ENCODE measurements at regions not wholly inside any gene's neighbourhood (a gene's known extent, or its start where the extent isn't known, plus 50 kb on each side); places are given as distances from the start of the nearest gene placed in this dataset.

DNA sequence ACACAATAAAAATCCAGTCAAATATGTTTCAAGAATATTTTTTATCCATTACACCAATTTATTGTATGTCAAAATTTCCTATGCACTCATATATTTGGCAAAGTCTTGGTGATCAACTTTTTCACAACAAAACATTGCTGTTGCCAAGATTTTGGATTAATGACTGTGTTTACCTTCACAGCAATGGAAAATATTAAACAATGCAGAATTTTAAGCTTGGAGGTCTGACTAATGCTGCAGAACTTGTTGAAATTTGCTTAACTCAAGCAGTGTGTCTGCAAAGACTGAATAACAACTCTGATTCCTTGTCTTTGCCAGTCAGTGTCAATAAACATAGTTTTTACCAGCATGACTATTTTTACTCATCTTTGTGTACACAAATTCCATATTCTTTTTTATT lies 336.4 kb downstream of the CCER1 start:
- H3K27ac Mint-ChIP-seq, result no peak overlapping the region
- no peak for DNase-seq (ENCODE audit: extremely low spot score, unreplicated experiment)
- H3K27me3 Mint-ChIP-seq, result no peaks in the 10 kb centered on the region
- H3K4me3 Mint-ChIP-seq, result no peak overlapping the region
- TF ChIP-seq CTCF (conservative IDR thresholded peaks at IDR 0.05), result no peak
- peaks cover 5% of the 10 kb centered on the region for H3K4me1 Mint-ChIP-seq (ENCODE audit: unreplicated experiment)
- H3K36me3 Mint-ChIP-seq, result no peaks in the 10 kb centered on the region
- no peaks in the 10 kb centered on the region for H3K9me3 Mint-ChIP-seq

- Mint-ChIP-seq H3K4me1 (ENCODE audit: unreplicated experiment) (no peaks in the 10 kb centered on the region), H3K9me3 (no peaks in the 10 kb centered on the region), H3K36me3 (no peaks in the 10 kb centered on the region), H3K27me3 (no peaks in the 10 kb centered on the region), H3K4me3 (no peak overlapping the region), H3K27ac (no peak overlapping the region)
- no peak for TF ChIP-seq CTCF (conservative IDR thresholded peaks at IDR 0.05)
- DNase-seq (ENCODE audit: extremely low spot score, unreplicated experiment), result no peak
Observed at GRCh38 chr12:90611891-90612290, 343.1 kb downstream of the CCER1 start.

DNA sequence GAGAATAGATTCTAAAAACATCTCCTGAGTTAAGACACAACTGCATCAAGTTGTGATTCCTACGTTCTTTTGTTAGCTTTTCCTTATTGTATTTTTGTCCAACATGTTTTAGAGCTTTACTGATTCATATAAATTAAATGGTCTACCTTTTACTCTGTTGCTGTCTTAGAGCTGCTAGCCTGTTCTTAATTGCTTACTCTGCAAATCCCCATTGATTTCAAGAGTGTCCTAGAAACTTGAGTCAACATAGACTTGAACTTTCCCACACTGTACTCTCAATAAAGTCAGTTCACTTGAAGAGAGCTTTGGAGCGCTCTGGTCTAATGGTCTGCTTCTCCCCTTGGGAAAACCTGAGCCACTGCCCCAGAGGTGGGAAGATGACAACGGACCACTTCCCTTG lies 343.9 kb downstream of the CCER1 start:
- Mint-ChIP-seq H3K9me3 (no peaks in the 10 kb centered on the region), H3K4me1 (ENCODE audit: unreplicated experiment) (no peaks in the 10 kb centered on the region), H3K36me3 (no peaks in the 10 kb centered on the region), H3K4me3 (no peak overlapping the region), H3K27ac (no peak overlapping the region), H3K27me3 (no peaks in the 10 kb centered on the region)
- no peak for DNase-seq (ENCODE audit: extremely low spot score, unreplicated experiment)
- no peak for TF ChIP-seq CTCF (conservative IDR thresholded peaks at IDR 0.05)

- Mint-ChIP-seq H3K4me1 (ENCODE audit: unreplicated experiment) (no peaks in the 10 kb centered on the region), H3K27me3 (no peaks in the 10 kb centered on the region), H3K36me3 (no peaks in the 10 kb centered on the region), H3K27ac (no peak overlapping the region), H3K9me3 (no peaks in the 10 kb centered on the region), H3K4me3 (no peak overlapping the region)
- no peak for TF ChIP-seq CTCF (conservative IDR thresholded peaks at IDR 0.05)
- DNase-seq (ENCODE audit: extremely low spot score, unreplicated experiment), result no peak
Observed at GRCh38 chr12:90593596-90594295, 361.2 kb downstream of the CCER1 start.

DNA sequence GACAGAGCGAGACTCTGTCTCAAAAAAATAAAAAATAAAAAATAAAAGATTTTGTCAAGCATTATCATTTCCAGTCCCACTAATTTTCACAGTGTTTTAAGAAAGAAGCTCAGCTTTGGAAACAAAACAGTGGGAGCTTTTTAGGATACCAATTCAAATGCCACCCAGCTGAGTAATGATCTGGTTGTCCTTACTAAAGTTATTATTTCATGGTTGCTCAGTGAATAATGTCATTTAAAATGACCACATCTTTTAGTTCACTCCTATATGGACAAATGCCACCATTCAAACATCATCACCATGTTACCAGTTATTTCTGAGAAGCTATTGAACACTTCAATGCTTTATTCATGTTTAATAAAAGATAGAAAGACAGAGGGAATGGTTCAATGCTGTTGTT lies 365.0 kb downstream of the CCER1 start:
- H3K4me1 Mint-ChIP-seq (ENCODE audit: unreplicated experiment), result no peaks in the 10 kb centered on the region
- peaks cover 4% of the 10 kb centered on the region for H3K9me3 Mint-ChIP-seq
- H3K27me3 Mint-ChIP-seq, result no peaks in the 10 kb centered on the region
- H3K27ac Mint-ChIP-seq, result no peak overlapping the region
- TF ChIP-seq CTCF (conservative IDR thresholded peaks at IDR 0.05), result no peak
- DNase-seq (ENCODE audit: extremely low spot score, unreplicated experiment), result no peak
- H3K36me3 Mint-ChIP-seq, result no peaks in the 10 kb centered on the region
- H3K4me3 Mint-ChIP-seq, result no peak overlapping the region
